Mesenchymal stem cell (in vitro differentiated cells and primary cell): ENCODE measurements at regions not wholly inside any gene's neighbourhood (a gene's known extent, or its start where the extent isn't known, plus 50 kb on each side); places are given as distances from the start of the nearest gene placed in this dataset.

Experiments used
- DNase-seq: peaks from one replicate; pipeline ENCODE4 v3.0.0-alpha.2; 2013
- H2AFZ ChIP-seq: one replicate; pipeline ENCODE4 v1.6.1; 2013; ENCODE audit warnings: low read depth, mild to moderate bottlenecking, control low read depth, inconsistent platforms, low read length, moderate library complexity
- H2AK5ac ChIP-seq: 2 replicates; pipeline ENCODE4 v1.6.1; 2013; ENCODE audit warnings: low read length, moderate library complexity, mild to moderate bottlenecking, inconsistent platforms; ENCODE audit not compliant: severe bottlenecking
- H2BK120ac ChIP-seq: one replicate; pipeline ENCODE4 v1.6.1; 2013; ENCODE audit warnings: low read depth, mild to moderate bottlenecking, inconsistent platforms, low read length, moderate library complexity
- H2BK12ac ChIP-seq, 2 experiments: one replicate each; pipeline ENCODE4 v1.6.1; 2013; ENCODE audit warnings: inconsistent platforms in 2 of 2, low read length in 2 of 2, mild to moderate bottlenecking in 2 of 2, moderate library complexity in 2 of 2, control low read depth in 1 of 2
- H2BK15ac ChIP-seq: one replicate; pipeline ENCODE4 v1.6.1; 2013; ENCODE audit warnings: mild to moderate bottlenecking, low read depth, inconsistent platforms; ENCODE audit not compliant: poor library complexity, severe bottlenecking
- H2BK5ac ChIP-seq: 2 replicates; pipeline ENCODE4 v1.6.1; 2013; ENCODE audit warnings: low read depth, mild to moderate bottlenecking, low read length, control low read depth, inconsistent platforms; ENCODE audit not compliant: poor library complexity, severe bottlenecking
- H3K14ac ChIP-seq, 2 experiments: one replicate each; pipeline ENCODE4 v1.6.1; 2013; ENCODE audit warnings: inconsistent platforms in 2 of 2, low read length in 2 of 2, control low read depth in 1 of 2, mild to moderate bottlenecking in 1 of 2, moderate library complexity in 1 of 2
- H3K18ac ChIP-seq, 2 experiments: one replicate each; pipeline ENCODE4 v1.6.1; 2013; ENCODE audit warnings: inconsistent platforms in 2 of 2, low read length in 2 of 2, control low read depth in 1 of 2, low read depth in 1 of 2, mild to moderate bottlenecking in 1 of 2
- H3K23ac ChIP-seq, 2 experiments: one replicate each; pipeline ENCODE4 v1.6.1; 2013; ENCODE audit warnings: inconsistent platforms in 2 of 2, low read length in 2 of 2, mild to moderate bottlenecking in 2 of 2, moderate library complexity in 2 of 2, control low read depth in 1 of 2
- H3K27ac ChIP-seq: 2 replicates; pipeline ENCODE4 v1.5.1; 2013; ENCODE audit warnings: mild to moderate bottlenecking, moderate library complexity, low read length, control low read depth, inconsistent platforms; ENCODE audit not compliant: poor library complexity, severe bottlenecking
- H3K27me3 ChIP-seq, 2 experiments: 2 replicates each; pipeline versions ENCODE4 v1.6.1 to v1.7.0; 2013; ENCODE audit warnings: low read length in 2 of 2, mild to moderate bottlenecking in 2 of 2, moderate library complexity in 2 of 2, control low read depth in 1 of 2, inconsistent platforms in 1 of 2; ENCODE audit not compliant: control insufficient read depth in 1 of 2, insufficient read depth in 1 of 2
- H3K36me3 ChIP-seq, 2 experiments: 2 replicates each; pipeline versions ENCODE4 v1.6.1 to v1.7.0; 2013; ENCODE audit warnings: low read length in 2 of 2, control low read depth in 1 of 2, inconsistent platforms in 1 of 2, low read depth in 1 of 2, mild to moderate bottlenecking in 1 of 2; ENCODE audit not compliant: insufficient read depth in 2 of 2, control insufficient read depth in 1 of 2
- H3K4ac ChIP-seq, 2 experiments: one replicate each; pipeline ENCODE4 v1.6.1; 2013; ENCODE audit warnings: inconsistent platforms in 2 of 2, low read length in 2 of 2, mild to moderate bottlenecking in 2 of 2, moderate library complexity in 2 of 2, control low read depth in 1 of 2, low read depth in 1 of 2
- H3K4me1 ChIP-seq: 2 replicates; pipeline ENCODE4 v1.6.1; 2013; ENCODE audit warnings: low read depth, low read length, control low read depth; ENCODE audit not compliant: control insufficient read depth, insufficient read depth
- H3K4me2 ChIP-seq: 2 replicates; pipeline ENCODE4 v1.6.1; 2013; ENCODE audit warnings: low read length, mild to moderate bottlenecking, inconsistent platforms; ENCODE audit not compliant: poor library complexity, severe bottlenecking
- H3K4me3 ChIP-seq, 2 experiments: 2 replicates each; pipeline versions ENCODE4 v1.5.1 to v1.7.0; 2013; ENCODE audit warnings: low read length in 2 of 2, mild to moderate bottlenecking in 2 of 2, control low read depth in 1 of 2, low read depth in 1 of 2; ENCODE audit not compliant: insufficient read depth in 1 of 2
- H3K79me1 ChIP-seq: replicated peaks from 2 replicates; pipeline ENCODE4 v1.6.1; 2013; ENCODE audit warnings: mild to moderate bottlenecking, control low read depth, low read length, inconsistent platforms; ENCODE audit not compliant: poor library complexity, severe bottlenecking
- H3K9ac ChIP-seq: 2 replicates; pipeline ENCODE4 v1.7.0; 2013; ENCODE audit warnings: mild to moderate bottlenecking, low read length, moderate library complexity
- H3K9me3 ChIP-seq: 2 replicates; pipeline ENCODE4 v1.7.0; 2013; ENCODE audit warnings: mild to moderate bottlenecking, low read length; ENCODE audit not compliant: control insufficient read depth
- H4K8ac ChIP-seq: one replicate; pipeline ENCODE4 v1.6.1; 2013; ENCODE audit warnings: inconsistent platforms, mild to moderate bottlenecking, low read length, moderate library complexity
- H4K91ac ChIP-seq: one replicate; pipeline ENCODE4 v1.6.1; 2013; ENCODE audit warnings: mild to moderate bottlenecking, low read length, inconsistent platforms
- WGBS: methylation state at CpG from one replicate; pipeline ENCODE4 v1.1.7; 2013; ENCODE audit warnings: mixed read lengths; 5-methylcytosine and 5-hydroxymethylcytosine counted together

GRCh38 chr2:41647468-41648050 lies 400.3 kb upstream of the PKDCC start:
- Histone ChIP-seq H3K4me1 (no peaks in the 10 kb centered on the region), H4K8ac (no peak overlapping the region), H2BK15ac (no peak overlapping the region), H3K23ac (no peak overlapping the region), H4K91ac (no peak overlapping the region), H3K27me3 (no peaks in the 10 kb centered on the region), H3K79me1 (no peaks in the 10 kb centered on the region), H3K9ac (no peak overlapping the region), H2BK5ac (no peak overlapping the region), H3K4ac (no peak overlapping the region), H3K9me3 (no peaks in the 10 kb centered on the region), H2BK120ac (no peak overlapping the region), H3K14ac (no peak overlapping the region), H3K36me3 (no peaks in the 10 kb centered on the region), H2AFZ (no peak overlapping the region), H3K4me3 (no peak overlapping the region), H2BK12ac (no peak overlapping the region), H2AK5ac (no peak overlapping the region), H3K4me2 (no peak overlapping the region), H3K27ac (no peak overlapping the region), H3K18ac (no peak overlapping the region)
- no peak for DNase-seq
- whole genome bisulfite sequencing = no CpG with 5 or more reads among the region's 1 CpG

- Histone ChIP-seq H2BK120ac (no peak overlapping the region), H3K36me3 (no peaks in the 10 kb centered on the region), H2BK5ac (no peak overlapping the region), H2BK12ac (no peak overlapping the region), H3K23ac (no peak overlapping the region), H2BK15ac (no peak overlapping the region), H2AK5ac (no peak overlapping the region), H2AFZ (no peak overlapping the region), H3K9ac (no peak overlapping the region), H3K4ac (no peak overlapping the region), H3K4me2 (no peak overlapping the region), H3K18ac (no peak overlapping the region), H4K8ac (no peak overlapping the region), H3K79me1 (no peaks in the 10 kb centered on the region), H3K27ac (no peak overlapping the region), H4K91ac (no peak overlapping the region), H3K27me3 (no peaks in the 10 kb centered on the region), H3K14ac (no peak overlapping the region), H3K9me3 (no peaks in the 10 kb centered on the region), H3K4me3 (no peak overlapping the region), H3K4me1 (no peaks in the 10 kb centered on the region)
- DNase-seq = no peak
These were observed 390.6 kb upstream of the PKDCC start for GRCh38 chr2:41657226-41657625.

GRCh38 chr2:41659758-41660157 lies 388.1 kb upstream of the PKDCC start:
- Histone ChIP-seq H4K8ac (no peak overlapping the region), H3K23ac (no peak overlapping the region), H2BK12ac (no peak overlapping the region), H3K79me1 (no peaks in the 10 kb centered on the region), H2AK5ac (no peak overlapping the region), H3K36me3 (no peaks in the 10 kb centered on the region), H3K4ac (no peak overlapping the region), H2BK120ac (no peak overlapping the region), H4K91ac (no peak overlapping the region), H3K4me1 (no peaks in the 10 kb centered on the region), H3K14ac (no peak overlapping the region), H3K18ac (no peak overlapping the region), H3K4me2 (no peak overlapping the region), H3K9ac (no peak overlapping the region), H2BK15ac (no peak overlapping the region), H3K27me3 (no peaks in the 10 kb centered on the region), H3K9me3 (no peaks in the 10 kb centered on the region), H2BK5ac (no peak overlapping the region), H3K4me3 (no peak overlapping the region), H3K27ac (no peak overlapping the region), H2AFZ (no peak overlapping the region)
- no peak for DNase-seq

GRCh38 chr2:41662461-41662860 lies 385.4 kb upstream of the PKDCC start:
- Histone ChIP-seq H3K9ac (no peak overlapping the region), H3K36me3 (no peaks in the 10 kb centered on the region), H3K9me3 (no peaks in the 10 kb centered on the region), H2BK12ac (no peak overlapping the region), H4K8ac (no peak overlapping the region), H3K27me3 (no peaks in the 10 kb centered on the region), H3K27ac (no peak overlapping the region), H3K79me1 (no peaks in the 10 kb centered on the region), H3K4me1 (no peaks in the 10 kb centered on the region), H4K91ac (no peak overlapping the region), H3K14ac (no peak overlapping the region), H2AFZ (no peak overlapping the region), H3K18ac (no peak overlapping the region), H3K23ac (no peak overlapping the region), H2AK5ac (no peak overlapping the region), H2BK120ac (no peak overlapping the region), H2BK5ac (no peak overlapping the region), H3K4me2 (no peak overlapping the region), H3K4ac (no peak overlapping the region), H2BK15ac (no peak overlapping the region), H3K4me3 (no peak overlapping the region)
- no peak for DNase-seq
